CD4-positive, alpha-beta T cell treated with Interleukin-4 for 1 hour (primary cell): ENCODE measurements at regions not wholly inside any gene's neighbourhood (a gene's known extent, or its start where the extent isn't known, plus 50 kb on each side); places are given as distances from the start of the nearest gene placed in this dataset.

Experiments used
- DNase-seq, 2 donors: peaks; one replicate each; pipeline ENCODE4 v3.0.0-alpha.2; 2020 to 2022

GRCh38 chr11:92387859-92388258 is 163.2 kb downstream of the FAT3 start:
- DNase-seq: no peak

GRCh38 chr11:92388380-92388779 is 163.8 kb downstream of the FAT3 start:
- no peak for DNase-seq

DNA sequence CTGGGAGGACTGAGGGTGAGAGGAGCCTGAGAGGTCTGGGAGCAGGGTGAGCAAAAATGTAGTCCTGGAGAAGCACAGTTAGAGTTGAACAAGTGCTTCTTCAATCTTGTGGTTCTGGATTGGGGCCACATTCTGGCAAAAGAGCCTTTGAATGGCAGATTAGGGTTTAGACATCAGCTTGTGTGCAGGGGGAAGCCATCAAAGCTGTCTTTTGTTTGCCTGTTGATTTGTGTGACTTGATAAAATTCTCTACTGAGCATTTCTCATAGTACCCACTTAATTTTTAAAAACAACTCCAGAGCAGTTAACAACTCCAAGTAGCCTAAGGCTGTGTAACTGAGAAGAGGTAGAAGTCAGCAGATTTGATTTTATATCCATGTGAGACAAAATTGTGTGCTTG is 166.2 kb downstream of the FAT3 start:
- no peak for DNase-seq

DNA sequence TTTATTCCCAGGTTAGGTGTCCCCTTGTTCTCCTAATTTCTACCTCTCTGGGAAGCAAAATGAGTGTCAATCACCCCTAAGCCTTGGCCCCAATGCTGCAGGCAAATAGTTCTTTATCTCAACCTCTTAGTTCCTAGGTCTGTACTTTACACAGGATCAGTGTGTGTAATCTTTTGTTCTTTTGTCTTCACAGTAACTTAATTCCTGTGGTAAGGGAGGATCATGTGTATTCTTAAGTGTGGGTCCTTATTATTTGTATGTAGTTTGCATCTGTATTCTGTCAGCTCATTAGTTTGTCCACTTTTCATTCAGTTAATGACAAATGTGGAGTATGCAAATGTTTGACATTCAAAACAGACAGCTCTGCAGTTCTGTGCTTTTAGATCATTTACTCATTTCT is 166.7 kb downstream of the FAT3 start:
- DNase-seq: no peak

DNA sequence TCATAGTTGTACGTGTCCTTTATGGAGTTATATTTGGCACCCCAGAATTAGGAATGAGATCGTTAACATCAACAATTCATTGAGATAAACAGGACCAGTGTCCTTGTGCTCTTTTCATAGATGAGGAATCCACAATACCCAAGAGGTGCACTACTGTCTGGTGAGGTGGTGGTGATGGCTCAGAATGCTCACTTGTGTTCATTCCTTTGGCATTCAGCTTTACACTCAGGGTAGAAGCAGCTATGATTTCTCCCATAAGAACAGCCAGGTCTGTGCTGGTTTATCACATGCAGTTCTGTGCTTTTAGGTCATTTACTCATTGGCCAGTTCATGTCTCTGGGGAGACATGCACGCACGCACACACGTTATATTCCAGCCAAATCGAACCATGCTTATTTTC is 167.2 kb downstream of the FAT3 start:
- DNase-seq: no peak

- DNase-seq: no peak
Observed at GRCh38 chr11:92393218-92393617, 168.6 kb downstream of the FAT3 start.

DNA sequence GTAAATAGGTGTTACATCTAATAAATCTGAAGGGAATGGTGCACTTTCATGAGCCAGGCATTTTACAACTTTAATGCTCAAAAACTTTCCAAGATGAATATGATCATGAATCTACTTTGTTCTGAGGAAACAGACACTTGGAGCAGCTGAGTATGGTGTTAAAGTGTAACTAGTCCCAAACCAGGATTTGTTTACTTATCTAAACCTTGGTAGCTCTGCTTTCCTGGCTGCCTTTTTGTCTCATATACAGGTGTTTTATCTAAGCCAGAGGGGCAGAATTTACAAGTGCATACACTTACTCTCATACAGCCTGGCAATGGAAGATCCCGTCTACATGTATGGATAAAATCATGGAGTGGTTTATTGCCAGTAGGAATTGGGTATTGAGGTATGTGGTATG is 171.5 kb downstream of the FAT3 start:
- DNase-seq: no peak

GRCh38 chr11:92397221-92397755 is 172.7 kb downstream of the FAT3 start:
- no peak for DNase-seq

GRCh38 chr11:92399705-92400104 is 175.1 kb downstream of the FAT3 start:
- no peak for DNase-seq

- no peak for DNase-seq
Observed at GRCh38 chr11:92401520-92401919, 176.9 kb downstream of the FAT3 start.

GRCh38 chr11:92406472-92406871 is 181.9 kb downstream of the FAT3 start:
- DNase-seq: no peak

- no peak for DNase-seq
Observed at GRCh38 chr11:92409355-92409754, 184.7 kb downstream of the FAT3 start.

GRCh38 chr11:92409956-92410355 is 185.3 kb downstream of the FAT3 start:
- no peak for DNase-seq

- DNase-seq: no peak
Observed at GRCh38 chr11:92410526-92410925, 185.9 kb downstream of the FAT3 start.

- DNase-seq: no peak
Observed at GRCh38 chr11:92411431-92411830, 186.8 kb downstream of the FAT3 start.

DNA sequence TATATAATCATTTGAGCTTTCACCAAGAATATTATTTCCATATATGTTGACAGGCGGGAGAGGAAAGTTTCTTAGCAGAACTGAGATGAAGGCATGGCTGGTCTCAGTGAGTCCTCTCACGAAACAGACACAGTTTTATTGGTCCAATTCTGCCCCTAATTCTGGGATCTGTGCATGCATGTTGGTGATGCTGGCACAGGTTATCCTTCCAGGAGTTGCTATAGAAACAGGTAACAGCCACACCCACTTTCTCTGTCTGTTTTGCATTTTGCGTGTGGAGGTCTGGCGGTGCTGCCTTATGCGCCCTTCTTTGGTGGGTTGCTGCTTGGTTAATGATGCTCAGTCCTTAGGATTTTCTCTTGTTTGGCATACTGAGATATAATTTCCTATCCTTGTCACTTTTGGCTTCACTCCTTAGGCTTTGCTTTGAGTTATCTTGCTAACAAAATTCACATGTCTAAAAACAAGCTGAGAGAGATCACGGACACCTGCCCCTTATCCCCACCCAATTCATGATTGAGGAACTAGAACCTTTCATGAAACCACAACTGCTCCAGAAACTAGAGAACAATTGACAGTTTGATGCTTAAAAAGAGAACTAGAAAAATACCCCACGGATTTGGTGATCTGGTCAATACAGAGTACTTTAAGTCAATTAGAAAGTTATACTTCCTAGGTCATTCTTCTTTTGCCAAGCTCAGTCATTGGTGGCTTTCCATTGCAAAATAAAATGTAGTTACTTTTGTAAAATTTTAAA is 189.3 kb downstream of the FAT3 start:
- DNase-seq: no peak

DNA sequence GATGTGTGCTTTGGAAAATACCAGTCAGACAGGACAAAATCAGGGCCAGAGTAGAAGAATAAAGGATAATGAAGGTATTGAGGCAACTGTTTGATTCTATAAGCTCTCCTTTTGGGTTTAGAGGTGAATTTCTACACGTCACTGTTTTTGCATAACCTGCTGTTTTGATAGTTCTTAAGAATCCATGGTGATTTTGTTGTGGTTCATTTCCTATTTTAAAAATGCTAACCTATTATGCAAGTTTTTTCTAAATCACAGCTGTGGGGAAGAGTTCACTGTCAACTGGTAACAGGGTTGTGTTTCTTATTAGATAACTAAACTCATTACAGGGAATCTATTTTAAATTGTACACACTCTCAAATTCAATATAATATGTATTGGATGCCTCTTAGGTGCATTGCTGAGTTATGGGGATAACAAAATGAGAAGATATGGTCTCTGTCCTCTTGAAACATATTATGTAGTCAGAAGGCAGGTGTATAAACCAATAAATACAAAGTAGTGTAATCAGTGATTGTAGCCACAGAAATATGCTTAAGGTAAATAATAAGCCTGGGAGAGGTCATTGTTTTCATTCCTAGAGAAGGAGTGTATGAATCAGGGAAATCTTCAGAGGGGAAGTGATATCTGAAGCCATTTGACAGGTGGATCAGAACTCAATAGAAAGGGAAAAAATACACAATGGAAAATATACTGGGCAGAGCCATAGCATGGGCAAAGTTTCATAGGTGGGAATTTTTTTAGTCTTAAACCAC is 192.5 kb downstream of the FAT3 start:
- no peak for DNase-seq

DNA sequence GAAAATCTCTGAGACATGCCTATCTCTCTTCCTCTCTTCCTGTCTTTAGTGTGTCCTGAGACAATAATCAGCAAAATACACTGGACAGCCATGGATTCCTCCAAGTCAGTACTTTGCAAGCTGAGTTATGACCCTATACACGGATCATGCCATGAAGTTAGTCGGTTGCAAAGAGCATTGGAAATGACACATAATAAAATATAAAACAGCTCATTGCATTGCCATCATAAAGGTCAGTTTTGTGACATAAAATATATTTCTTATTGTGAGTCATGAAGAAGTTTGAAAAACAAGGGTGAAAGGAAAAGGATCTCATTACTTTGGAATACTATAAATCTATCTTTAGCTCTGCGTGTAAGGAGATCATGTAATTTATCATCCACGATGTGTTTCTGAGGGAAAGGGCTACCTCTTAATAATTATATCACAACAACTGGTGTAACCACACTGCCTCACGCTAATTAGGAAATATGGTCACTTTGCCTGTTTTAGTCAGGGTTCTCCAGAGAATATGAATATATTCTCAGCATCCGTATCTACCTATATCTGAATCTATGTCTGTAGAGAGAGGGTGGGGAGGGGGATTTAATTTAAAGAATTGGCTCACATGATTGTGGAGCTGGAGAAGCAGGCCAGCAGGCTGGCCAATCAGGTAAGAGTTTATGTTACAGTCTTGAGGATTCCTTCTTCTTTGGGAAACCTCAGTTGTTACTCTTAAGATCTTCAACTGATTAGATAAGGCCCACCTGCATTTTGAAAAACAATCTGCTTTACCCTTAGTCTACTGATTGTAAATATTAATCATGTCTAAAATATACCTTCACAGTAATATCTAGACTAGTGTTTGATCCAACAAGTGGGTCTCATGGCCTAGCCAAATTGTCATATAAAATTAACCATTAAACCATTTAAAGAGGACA is 198.8 kb downstream of the FAT3 start:
- DNase-seq: no peak

- DNase-seq: no peak
Observed at GRCh38 chr11:92424281-92424680, 199.7 kb downstream of the FAT3 start.

GRCh38 chr11:92425127-92425526 is 200.5 kb downstream of the FAT3 start:
- no peak for DNase-seq

GRCh38 chr11:92432515-92432914 is 207.9 kb downstream of the FAT3 start:
- DNase-seq: no peak

GRCh38 chr11:92436034-92436920 is 211.7 kb downstream of the FAT3 start:
- no peak for DNase-seq
